ENCODE measurements at regions not wholly inside any gene's neighbourhood (a gene's known extent, or its start where the extent isn't known, plus 50 kb on each side); places are given as distances from the start of the nearest gene placed in this dataset.

- H3K4me1 ChIP-seq (ENCODE audit: low read depth) = no peaks in the 10 kb centered on the region
- DNase-seq (no peak), ATAC-seq (no peak)
- no peak overlapping the region for H3K4me3 ChIP-seq
- peaks cover 58% of the 10 kb centered on the region for H3K9me3 ChIP-seq
- TF ChIP-seq CTCF (IDR thresholded peaks at IDR 0.05) = no peak
- H3K36me3 ChIP-seq (ENCODE audit: low read depth) = no peaks in the 10 kb centered on the region
- intact Hi-C loops (cut with DNase I, micrococcal nuclease) = no loop called here
Observed at GRCh38 chr10:36692759-36693158, 432.6 kb upstream of the ANKRD30A start.

GRCh38 chr10:36688717-36689116 is 436.7 kb upstream of the ANKRD30A start:
- Histone ChIP-seq H3K9me3 (peaks cover 30% of the 10 kb centered on the region), H3K36me3 (ENCODE audit: low read depth) (no peaks in the 10 kb centered on the region), H3K4me1 (ENCODE audit: low read depth) (no peaks in the 10 kb centered on the region), H3K4me3 (no peak overlapping the region)
- ATAC-seq (no peak), DNase-seq (no peak)
- TF ChIP-seq CTCF (IDR thresholded peaks at IDR 0.05) = no peak
- intact Hi-C loops (cut with DNase I, micrococcal nuclease) = no loop called here

- Histone ChIP-seq H3K36me3 (ENCODE audit: low read depth) (no peaks in the 10 kb centered on the region), H3K4me1 (ENCODE audit: low read depth) (no peaks in the 10 kb centered on the region), H3K4me3 (no peak overlapping the region), H3K9me3 (peaks cover 12% of the 10 kb centered on the region)
- ATAC-seq = no peak
- TF ChIP-seq CTCF (IDR thresholded peaks at IDR 0.05) = no peak
- DNase-seq = no peak
- intact Hi-C loops (cut with DNase I, micrococcal nuclease) = no loop called here
Observed at GRCh38 chr10:36683421-36683820, 442.0 kb upstream of the ANKRD30A start.

- intact Hi-C loops (cut with DNase I, micrococcal nuclease) = no loop called here
- TF ChIP-seq CTCF (IDR thresholded peaks at IDR 0.05) = no peak
- DNase-seq (no peak), ATAC-seq (no peak)
- Histone ChIP-seq H3K4me1 (ENCODE audit: low read depth) (no peaks in the 10 kb centered on the region), H3K4me3 (no peak overlapping the region), H3K9me3 (peaks cover 17% of the 10 kb centered on the region), H3K36me3 (ENCODE audit: low read depth) (no peaks in the 10 kb centered on the region)
Observed at GRCh38 chr10:36681751-36682632, 443.4 kb upstream of the ANKRD30A start.

GRCh38 chr10:36679554-36679953 is 445.8 kb upstream of the ANKRD30A start:
- intact Hi-C loops (cut with DNase I, micrococcal nuclease) = no loop called here
- Histone ChIP-seq H3K9me3 (peaks cover 20% of the 10 kb centered on the region), H3K4me3 (no peak overlapping the region), H3K36me3 (ENCODE audit: low read depth) (no peaks in the 10 kb centered on the region), H3K4me1 (ENCODE audit: low read depth) (no peaks in the 10 kb centered on the region)
- ATAC-seq (no peak), DNase-seq (no peak)
- no peak for TF ChIP-seq CTCF (IDR thresholded peaks at IDR 0.05)
